ENCODE measurements at regions not wholly inside any gene's neighbourhood (a gene's known extent, or its start where the extent isn't known, plus 50 kb on each side); places are given as distances from the start of the nearest gene placed in this dataset.

DNA sequence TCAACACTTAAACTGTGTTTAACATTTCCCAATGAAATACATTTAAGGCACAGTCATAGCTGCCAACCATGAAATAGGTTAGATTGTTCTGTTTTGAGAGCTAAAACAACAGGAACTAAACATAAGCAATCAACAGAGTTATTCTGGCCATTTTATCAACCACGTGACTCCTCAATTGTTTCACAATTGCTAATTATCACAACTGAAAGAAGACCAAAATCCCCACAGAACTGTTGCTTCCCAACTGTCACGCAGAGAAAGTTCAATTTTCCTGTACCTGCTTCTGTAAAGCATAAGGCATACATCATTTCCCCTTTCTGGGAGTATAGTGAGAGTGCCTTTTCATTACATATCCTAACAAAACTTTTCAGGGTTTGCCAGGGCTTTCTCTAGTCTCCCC, 248.6 kb downstream of the EPHA4 start:
- no peaks in the 10 kb centered on the region for H3K27me3 ChIP-seq
- TF ChIP-seq POLR2A (IDR thresholded peaks at IDR 0.05) = no peak
- TF ChIP-seq, protein P1, sequence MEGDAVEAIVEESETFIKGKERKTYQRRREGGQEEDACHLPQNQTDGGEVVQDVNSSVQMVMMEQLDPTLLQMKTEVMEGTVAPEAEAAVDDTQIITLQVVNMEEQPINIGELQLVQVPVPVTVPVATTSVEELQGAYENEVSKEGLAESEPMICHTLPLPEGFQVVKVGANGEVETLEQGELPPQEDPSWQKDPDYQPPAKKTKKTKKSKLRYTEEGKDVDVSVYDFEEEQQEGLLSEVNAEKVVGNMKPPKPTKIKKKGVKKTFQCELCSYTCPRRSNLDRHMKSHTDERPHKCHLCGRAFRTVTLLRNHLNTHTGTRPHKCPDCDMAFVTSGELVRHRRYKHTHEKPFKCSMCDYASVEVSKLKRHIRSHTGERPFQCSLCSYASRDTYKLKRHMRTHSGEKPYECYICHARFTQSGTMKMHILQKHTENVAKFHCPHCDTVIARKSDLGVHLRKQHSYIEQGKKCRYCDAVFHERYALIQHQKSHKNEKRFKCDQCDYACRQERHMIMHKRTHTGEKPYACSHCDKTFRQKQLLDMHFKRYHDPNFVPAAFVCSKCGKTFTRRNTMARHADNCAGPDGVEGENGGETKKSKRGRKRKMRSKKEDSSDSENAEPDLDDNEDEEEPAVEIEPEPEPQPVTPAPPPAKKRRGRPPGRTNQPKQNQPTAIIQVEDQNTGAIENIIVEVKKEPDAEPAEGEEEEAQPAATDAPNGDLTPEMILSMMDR (IDR thresholded peaks at IDR 0.05) = no peak
- 42 to 59% methylated on average over 2 of the region's 2 CpGs for WGBS, 2 donors
- intact Hi-C loops (cut with DNase I) = no loop called here
- H3K27ac ChIP-seq = no peak overlapping the region
- no peak for DNase-seq
- H3K36me3 ChIP-seq = no peaks in the 10 kb centered on the region
- H3K9me3 ChIP-seq = no peaks in the 10 kb centered on the region
- no peak overlapping the region for H3K4me3 ChIP-seq (replicated peaks in 1 of 3)
- peaks cover 0 to 3% of the 10 kb centered on the region in 2 donors for H3K4me1 ChIP-seq

DNA sequence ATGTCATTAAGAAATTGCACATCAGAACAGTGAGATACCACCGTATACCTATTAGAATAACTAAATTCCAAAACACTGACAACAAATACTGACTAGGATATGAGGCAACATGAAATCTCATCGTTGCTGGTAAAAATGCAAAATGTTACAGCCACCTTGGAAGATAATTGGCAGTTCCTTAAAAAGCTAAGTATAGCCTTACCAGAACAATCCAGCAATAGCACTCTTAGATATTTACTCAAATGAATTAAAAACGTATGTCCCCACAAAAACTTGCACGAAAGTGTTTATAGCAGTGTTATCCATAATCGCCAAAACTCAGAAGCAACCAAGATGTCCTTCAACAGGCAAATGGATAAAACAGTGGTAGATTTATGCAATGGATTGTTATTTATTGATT, 241.7 kb downstream of the EPHA4 start:
- intact Hi-C loops (cut with DNase I) = no loop called here
- H3K4me1 ChIP-seq = no peaks in the 10 kb centered on the region
- DNase-seq = no peak
- no peak overlapping the region for H3K27ac ChIP-seq
- no peak overlapping the region for H3K4me3 ChIP-seq (replicated peaks in 1 of 3)
- H3K36me3 ChIP-seq = no peaks in the 10 kb centered on the region
- TF ChIP-seq POLR2A (IDR thresholded peaks at IDR 0.05) = no peak
- TF ChIP-seq, protein P1 (IDR thresholded peaks at IDR 0.05) = no peak
- 69 to 73% methylated on average over 5 of the region's 5 CpGs for WGBS, 2 donors
- no peaks in the 10 kb centered on the region for H3K27me3 ChIP-seq
- no peaks in the 10 kb centered on the region for H3K9me3 ChIP-seq

DNA sequence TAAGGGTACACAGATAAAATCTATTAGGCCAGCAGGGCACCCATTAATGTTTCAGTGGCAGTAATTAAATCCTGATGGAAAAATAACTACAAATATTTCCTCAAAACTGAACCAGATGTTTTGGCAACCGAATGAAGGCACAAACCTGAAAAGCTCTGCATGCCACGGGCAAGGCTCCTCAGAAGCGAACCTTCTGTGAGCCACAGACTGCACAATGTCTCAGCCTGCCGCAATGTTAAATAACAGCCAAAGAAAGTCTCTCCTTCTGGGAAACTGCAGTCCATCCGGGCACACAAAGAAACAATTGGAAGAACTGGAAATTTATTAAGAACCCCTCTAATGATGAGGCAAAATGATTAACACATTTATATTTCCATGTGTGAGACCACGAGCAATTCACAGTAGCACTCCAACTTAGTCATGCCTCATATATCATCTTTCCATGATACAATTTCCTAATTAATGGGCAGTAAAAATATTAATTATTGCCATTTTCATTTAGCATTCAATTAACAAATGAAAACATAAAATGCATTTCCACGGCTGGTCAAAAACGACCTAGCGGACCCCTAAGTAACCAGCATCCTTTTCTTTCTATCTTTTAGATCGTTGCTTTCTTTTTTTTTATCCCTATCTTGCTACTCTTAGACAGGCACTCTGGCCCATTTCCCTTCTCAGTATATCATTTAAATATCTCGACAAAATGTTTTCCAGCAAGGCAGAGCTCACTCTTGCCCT, 237.5 kb downstream of the EPHA4 start:
- Histone ChIP-seq H3K36me3 (no peaks in the 10 kb centered on the region), H3K9me3 (no peaks in the 10 kb centered on the region), H3K4me1 (no peaks in the 10 kb centered on the region), H3K27me3 (no peaks in the 10 kb centered on the region), H3K27ac (no peak overlapping the region), H3K4me3 (replicated peaks in 1 of 3) (no peak overlapping the region)
- TF ChIP-seq, protein P1 (IDR thresholded peaks at IDR 0.05) = no peak
- TF ChIP-seq POLR2A (IDR thresholded peaks at IDR 0.05) = no peak
- intact Hi-C loops (cut with DNase I) = no loop called here
- no peak for DNase-seq
- 79 to 80% methylated on average over 11 of the region's 11 CpGs for WGBS, 2 donors

DNA sequence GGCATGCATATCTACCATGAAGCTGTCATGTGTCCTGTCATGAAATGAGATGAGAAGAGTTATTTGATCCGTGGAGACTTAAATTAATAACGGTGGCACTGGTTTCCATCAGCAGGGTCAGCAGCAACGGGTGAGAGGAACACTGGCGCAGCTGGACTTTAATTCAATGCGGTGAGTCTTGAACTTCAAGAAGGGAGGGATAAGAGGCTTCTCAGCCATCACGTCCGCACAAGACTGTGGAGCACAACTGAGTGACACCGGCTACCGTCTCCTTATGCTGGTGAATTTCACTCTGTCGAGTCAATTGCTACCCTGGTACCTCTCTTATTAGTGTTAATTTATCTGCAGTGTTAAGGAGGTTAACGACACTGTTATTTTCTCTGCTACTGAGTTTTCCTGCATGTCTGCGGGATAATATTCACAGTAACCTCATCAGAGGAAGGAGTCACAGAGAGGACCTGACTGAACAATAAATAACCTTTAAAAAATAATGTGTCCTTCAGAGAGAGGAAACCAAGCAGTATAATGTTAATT, 236.8 kb downstream of the EPHA4 start:
- no peak overlapping the region for H3K4me3 ChIP-seq (replicated peaks in 1 of 3)
- no peaks in the 10 kb centered on the region for H3K27me3 ChIP-seq
- H3K4me1 ChIP-seq = no peaks in the 10 kb centered on the region
- intact Hi-C loops (cut with DNase I) = no loop called here
- no peak overlapping the region for H3K27ac ChIP-seq
- H3K36me3 ChIP-seq = no peaks in the 10 kb centered on the region
- 78 to 79% methylated on average over 12 of the region's 12 CpGs for WGBS, 2 donors
- H3K9me3 ChIP-seq = no peaks in the 10 kb centered on the region
- no peak for DNase-seq
- TF ChIP-seq POLR2A (IDR thresholded peaks at IDR 0.05) = no peak
- TF ChIP-seq, protein P1 (IDR thresholded peaks at IDR 0.05) = no peak

DNA sequence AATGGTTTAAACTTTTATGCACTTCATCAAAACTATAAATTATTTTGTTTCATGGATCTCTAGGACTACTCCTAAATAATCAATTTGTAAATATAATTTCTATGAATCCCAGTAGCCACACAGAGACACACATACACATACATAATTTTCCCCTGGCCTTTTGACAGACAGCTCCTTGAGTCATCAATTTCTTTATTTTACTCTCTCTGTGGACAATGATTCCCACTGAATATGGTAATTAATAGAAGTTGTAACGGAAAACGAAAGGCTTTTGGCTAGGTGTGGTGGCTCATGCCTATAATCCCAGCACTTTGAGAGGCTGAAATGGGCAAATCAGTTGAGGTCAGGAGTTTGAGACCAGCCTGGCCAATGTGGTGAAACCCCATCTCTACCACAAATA, 235.1 kb downstream of the EPHA4 start:
- no peak for TF ChIP-seq POLR2A (IDR thresholded peaks at IDR 0.05)
- TF ChIP-seq, protein P1 (IDR thresholded peaks at IDR 0.05) = no peak
- Histone ChIP-seq H3K36me3 (no peaks in the 10 kb centered on the region), H3K27ac (no peak overlapping the region), H3K9me3 (no peaks in the 10 kb centered on the region), H3K4me3 (replicated peaks in 1 of 3) (no peak overlapping the region), H3K27me3 (no peaks in the 10 kb centered on the region), H3K4me1 (no peaks in the 10 kb centered on the region)
- 90 to 95% methylated on average over 2 of the region's 2 CpGs for WGBS, 2 donors
- intact Hi-C loops (cut with DNase I) = no loop called here
- no peak for DNase-seq

All from thyroid gland (tissue), 4 donors.